AML-193 (cell line): ENCODE measurements at regions not wholly inside any gene's neighbourhood (a gene's known extent, or its start where the extent isn't known, plus 50 kb on each side); places are given as distances from the start of the nearest gene placed in this dataset.
"Not testable (repeated sequence)": the region's sequence is repeated elsewhere in the genome, so short reads cannot be mapped to it uniquely, and the experiment has no call there.

Experiments used
- DNase-seq, 2 experiments: peaks; one replicate each; lab custom pipeline; 2025; lab: John Stamatoyannopoulos, UW

GRCh38 chr2:116922414-116922813 lies 892.1 kb upstream of the DDX18 start:
- no peak for DNase-seq

- DNase-seq: no peak
These were observed 890.0 kb upstream of the DDX18 start for GRCh38 chr2:116924509-116924908.

- DNase-seq: no peak
These were observed 879.2 kb upstream of the DDX18 start for GRCh38 chr2:116935097-116935814.

- DNase-seq: no peak
These were observed 866.2 kb upstream of the DDX18 start for GRCh38 chr2:116948258-116948657.

GRCh38 chr2:116949249-116949648 lies 865.2 kb upstream of the DDX18 start:
- no peak for DNase-seq

GRCh38 chr2:116952254-116952653 lies 862.2 kb upstream of the DDX18 start:
- no peak for DNase-seq

GRCh38 chr2:116955646-116956045 lies 858.8 kb upstream of the DDX18 start:
- no peak for DNase-seq

- no peak for DNase-seq
These were observed 838.9 kb upstream of the DDX18 start for GRCh38 chr2:116975608-116976007.

- DNase-seq: no peak
These were observed 834.4 kb upstream of the DDX18 start for GRCh38 chr2:116979916-116980764.

- no peak for DNase-seq
These were observed 827.0 kb upstream of the DDX18 start for GRCh38 chr2:116987447-116987846.

GRCh38 chr2:116988303-116988702 lies 826.2 kb upstream of the DDX18 start:
- DNase-seq: no peak

- DNase-seq: no peak
These were observed 795.1 kb upstream of the DDX18 start for GRCh38 chr2:117019357-117019756.

- DNase-seq: no peak
These were observed 786.8 kb upstream of the DDX18 start for GRCh38 chr2:117027646-117028045.

- not testable (repeated sequence) for DNase-seq
These were observed 785.8 kb upstream of the DDX18 start for GRCh38 chr2:117028708-117029107.

GRCh38 chr2:117055499-117056375 lies 758.8 kb upstream of the DDX18 start:
- DNase-seq: no peak

GRCh38 chr2:117056376-117056748 lies 758.1 kb upstream of the DDX18 start:
- no peak for DNase-seq

- DNase-seq: no peak
These were observed 757.5 kb upstream of the DDX18 start for GRCh38 chr2:117057016-117057415.

GRCh38 chr2:117058366-117058765 lies 756.1 kb upstream of the DDX18 start:
- DNase-seq: no peak

GRCh38 chr2:117064021-117064420 lies 750.5 kb upstream of the DDX18 start:
- DNase-seq: no peak

- no peak for DNase-seq
These were observed 748.6 kb upstream of the DDX18 start for GRCh38 chr2:117065912-117066311.

GRCh38 chr2:117067900-117068299 lies 746.6 kb upstream of the DDX18 start:
- DNase-seq: no peak

GRCh38 chr2:117068371-117068770 lies 746.1 kb upstream of the DDX18 start:
- no peak for DNase-seq
